ENCODE measurements at regions not wholly inside any gene's neighbourhood (a gene's known extent, or its start where the extent isn't known, plus 50 kb on each side); places are given as distances from the start of the nearest gene placed in this dataset.
A peak's percentile ranks its signal among the peaks of the same experiment; 100 is the strongest.

DNA sequence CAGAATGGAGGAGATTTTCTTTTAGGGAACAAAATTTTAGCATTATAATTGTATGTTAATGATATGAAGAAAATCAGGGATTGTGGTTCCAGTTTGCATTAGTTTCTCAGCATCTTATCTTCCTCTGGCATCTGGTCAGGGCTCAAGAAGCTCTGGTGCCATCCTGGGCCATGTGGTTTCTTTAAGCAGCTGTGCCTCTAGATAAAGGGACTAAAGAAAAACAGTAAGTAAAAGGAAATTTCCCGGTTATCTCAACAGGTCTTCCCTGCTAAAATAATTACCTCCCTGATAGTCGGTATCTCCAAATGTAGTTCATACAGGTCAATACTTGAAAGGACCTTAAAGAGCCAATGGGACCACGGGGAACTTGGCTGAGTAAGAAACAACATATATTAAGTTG lies 375.1 kb upstream of the RBMS3 start:
- H3K4me3 Mint-ChIP-seq, result no peak overlapping the region
- H3K27ac Mint-ChIP-seq, result no peak overlapping the region
- no peaks in the 10 kb centered on the region for H3K36me3 Mint-ChIP-seq
- peaks cover 3 to 8% (median 3%) of the 10 kb centered on the region in 3 donors for H3K9me3 Mint-ChIP-seq
- peaks cover 3% of the 10 kb centered on the region for H3K27me3 Mint-ChIP-seq
- no peaks in the 10 kb centered on the region for H3K4me1 Mint-ChIP-seq

DNA sequence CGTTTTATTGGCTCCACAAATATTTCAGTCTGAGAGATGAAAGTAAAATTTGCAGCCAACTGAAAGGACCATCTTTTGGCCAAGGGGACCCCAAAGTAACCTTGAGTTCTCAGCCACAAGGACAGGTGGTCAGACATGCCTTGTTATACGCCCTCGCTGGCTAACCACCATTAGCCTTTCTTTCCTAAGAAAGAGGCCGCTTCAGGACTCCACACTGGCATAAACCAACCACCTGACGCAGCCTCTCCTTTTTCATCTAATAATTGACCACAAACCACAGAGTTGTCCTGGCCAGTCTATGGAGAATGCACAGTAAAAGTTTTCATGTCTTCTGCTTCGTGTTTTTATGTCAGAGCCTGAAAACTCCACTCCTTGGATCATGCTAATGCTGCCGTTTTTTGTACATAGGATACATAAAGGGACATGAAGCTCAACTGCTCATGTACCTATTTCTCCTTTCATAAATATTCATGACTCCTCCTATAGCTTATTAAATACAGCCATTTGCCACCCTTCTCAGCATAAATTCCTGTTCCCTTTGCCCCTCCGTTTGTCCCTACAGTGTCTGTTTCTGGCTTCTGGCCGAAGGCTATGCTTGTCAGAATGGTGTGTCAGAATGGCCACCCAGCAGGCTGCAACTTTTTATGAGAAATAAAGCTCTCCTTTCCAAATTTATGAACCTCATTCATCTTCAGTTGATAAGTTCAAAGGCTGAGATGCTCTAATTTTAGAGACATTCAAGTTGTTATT lies 374.1 kb upstream of the RBMS3 start:
- no peak overlapping the region for H3K4me3 Mint-ChIP-seq
- peaks cover 2% of the 10 kb centered on the region for H3K27me3 Mint-ChIP-seq
- no peaks in the 10 kb centered on the region for H3K4me1 Mint-ChIP-seq
- peaks cover 2 to 8% (median 3%) of the 10 kb centered on the region in 3 donors for H3K9me3 Mint-ChIP-seq
- no peaks in the 10 kb centered on the region for H3K36me3 Mint-ChIP-seq
- no peak overlapping the region for H3K27ac Mint-ChIP-seq

DNA sequence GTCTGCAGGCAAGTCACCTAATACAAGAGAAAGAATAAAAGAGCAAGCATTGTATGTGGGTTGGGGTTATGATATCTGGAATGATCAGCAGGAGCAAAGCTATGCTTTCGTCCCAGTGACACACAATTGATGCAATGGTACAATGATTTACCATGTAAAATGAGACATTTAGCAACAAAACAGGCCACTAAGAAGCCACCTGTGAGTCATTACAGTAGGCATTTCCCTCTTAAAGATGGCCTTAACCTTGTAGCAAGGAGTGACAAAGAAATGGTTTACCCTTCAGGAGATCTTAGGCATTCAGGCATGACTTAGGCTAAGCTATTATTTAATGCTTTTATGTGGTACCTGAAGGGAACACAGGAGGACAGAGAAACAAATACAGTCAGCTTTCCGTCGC lies 373.3 kb upstream of the RBMS3 start:
- Mint-ChIP-seq H3K9me3 (peaks cover 0 to 5% (median 2%) of the 10 kb centered on the region in 3 donors), H3K27ac (no peak overlapping the region), H3K27me3 (peaks cover 2% of the 10 kb centered on the region), H3K4me1 (no peaks in the 10 kb centered on the region), H3K4me3 (no peak overlapping the region), H3K36me3 (no peaks in the 10 kb centered on the region)

DNA sequence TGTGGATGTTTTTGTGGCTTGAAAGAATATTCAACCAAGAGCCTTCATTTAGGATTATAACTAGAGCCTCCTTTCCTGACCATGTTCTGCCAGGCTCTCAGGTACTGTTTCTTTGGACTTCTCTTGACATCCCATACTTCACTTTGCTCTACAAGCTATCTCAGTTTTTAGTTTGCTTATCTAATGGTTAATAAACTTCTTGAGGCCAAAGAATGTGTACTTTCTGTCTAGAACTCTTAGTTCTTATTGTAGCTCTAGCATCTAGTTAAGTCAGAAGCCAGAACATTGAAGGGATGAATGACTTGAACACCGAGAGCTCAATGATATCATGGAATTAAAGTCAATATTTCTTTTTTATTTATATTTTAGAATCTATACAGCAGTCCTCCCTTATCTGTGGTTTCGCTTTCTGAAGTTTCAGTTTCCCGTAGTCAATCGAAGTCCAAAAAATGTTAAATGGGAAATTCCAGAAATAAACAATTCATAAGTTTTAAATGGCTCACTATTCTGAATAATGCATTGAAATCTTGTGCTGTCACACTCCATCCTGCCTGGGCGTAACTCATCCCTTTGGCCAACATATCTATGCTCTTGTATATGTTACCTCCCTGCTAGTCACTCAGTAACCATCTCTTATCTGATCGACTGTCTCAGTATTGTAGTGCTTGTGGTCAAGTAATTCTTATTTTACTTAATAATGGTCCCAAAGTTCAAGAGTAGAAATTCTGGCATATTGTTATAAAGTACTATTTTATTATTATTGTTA lies 368.6 kb upstream of the RBMS3 start:
- Mint-ChIP-seq H3K27ac (no peak overlapping the region), H3K36me3 (no peaks in the 10 kb centered on the region), H3K9me3 (no peaks in the 10 kb centered on the region), H3K27me3 (peaks cover 2% of the 10 kb centered on the region), H3K4me1 (peaks cover 0 to 4% (median 0%) of the 10 kb centered on the region in 3 donors), H3K4me3 (no peak overlapping the region)

DNA sequence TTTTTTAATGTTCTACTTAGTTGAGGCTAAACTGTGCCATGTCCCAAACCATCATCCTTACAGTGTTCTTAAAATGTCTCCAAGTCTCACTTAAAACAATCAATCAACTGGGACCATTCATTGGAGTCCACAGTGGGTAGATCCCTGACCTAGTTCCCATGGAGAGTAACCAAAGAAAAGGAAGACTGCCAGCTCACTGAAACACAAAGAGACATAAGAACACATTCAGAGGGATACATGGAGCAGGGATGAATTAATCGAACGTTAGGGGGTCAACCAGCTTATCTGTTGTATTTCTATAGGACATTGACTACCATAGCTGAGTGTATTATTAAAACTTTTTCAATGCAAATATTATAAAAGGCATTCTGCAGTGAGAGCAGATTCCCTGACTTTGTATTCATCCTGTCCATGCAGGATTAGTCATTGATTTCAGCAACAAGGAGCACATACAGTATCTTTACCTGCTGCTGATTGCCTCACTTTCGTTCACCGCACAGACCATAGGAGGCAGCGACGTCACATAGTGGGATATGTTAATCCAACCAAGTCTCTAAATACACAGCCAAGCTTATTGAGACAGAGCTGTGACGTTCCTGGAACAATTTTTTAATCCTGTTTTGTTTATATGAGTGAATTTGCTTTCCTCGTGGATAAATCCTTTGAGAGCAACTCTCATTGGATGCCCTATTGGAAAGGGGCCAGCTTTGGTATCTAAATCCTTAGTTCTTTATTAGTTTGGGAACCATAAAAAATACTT lies 364.9 kb upstream of the RBMS3 start:
- H3K4me1 Mint-ChIP-seq, result peaks cover 0 to 6% (median 0%) of the 10 kb centered on the region in 3 donors
- H3K27me3 Mint-ChIP-seq, result no peaks in the 10 kb centered on the region

DNA sequence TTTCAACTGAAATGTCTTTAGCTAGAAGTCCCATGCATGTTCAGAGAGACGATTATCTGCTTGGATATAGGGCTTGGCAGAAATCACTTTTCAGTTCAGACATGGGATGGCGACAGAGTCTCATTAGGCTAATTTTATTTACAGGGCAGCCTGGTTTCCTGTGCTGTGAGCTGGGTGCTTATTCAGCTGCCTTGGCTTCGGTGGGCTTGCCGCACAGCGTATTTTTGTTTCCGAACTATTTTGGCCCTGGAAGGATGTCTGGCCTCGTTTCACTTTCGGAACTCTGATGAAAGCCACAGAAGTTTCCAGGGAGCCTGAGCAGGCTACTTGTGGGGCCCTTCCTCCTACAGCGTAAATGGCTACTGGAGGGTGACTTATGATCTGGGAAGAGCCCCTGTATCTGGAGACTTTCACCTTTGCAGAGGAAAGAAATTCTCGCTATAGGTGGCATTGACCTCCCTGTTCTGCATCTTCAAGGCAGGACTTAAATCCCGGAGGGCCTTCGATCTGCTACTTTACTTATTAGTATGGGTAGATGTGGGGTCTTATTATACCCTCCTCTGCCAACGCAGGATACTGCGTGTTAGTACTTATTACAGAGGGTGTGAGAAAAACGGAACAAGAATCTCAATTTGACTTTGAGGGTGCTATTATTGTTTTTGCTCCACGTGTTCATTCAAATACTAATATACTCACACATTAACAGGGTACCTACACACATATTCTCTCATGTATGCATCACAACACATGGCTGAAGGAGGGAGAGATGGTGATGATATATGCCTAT lies 364.0 kb upstream of the RBMS3 start:
- Mint-ChIP-seq H3K27ac (peak overlapping the region in 1 of 3 donors; percentile 13), H3K4me1 (peaks cover 0 to 6% (median 0%) of the 10 kb centered on the region in 3 donors), H3K4me3 (peak overlapping the region in 3 of 4 donors; percentile 45 to 63 (median 61))

More for the DNA sequence above, 364.9 kb upstream of the RBMS3 start:
- Mint-ChIP-seq H3K36me3 (no peaks in the 10 kb centered on the region), H3K27ac (no peak overlapping the region), H3K9me3 (no peaks in the 10 kb centered on the region), H3K4me3 (peak overlapping the region in 1 of 4 donors; percentile 10)

DNA sequence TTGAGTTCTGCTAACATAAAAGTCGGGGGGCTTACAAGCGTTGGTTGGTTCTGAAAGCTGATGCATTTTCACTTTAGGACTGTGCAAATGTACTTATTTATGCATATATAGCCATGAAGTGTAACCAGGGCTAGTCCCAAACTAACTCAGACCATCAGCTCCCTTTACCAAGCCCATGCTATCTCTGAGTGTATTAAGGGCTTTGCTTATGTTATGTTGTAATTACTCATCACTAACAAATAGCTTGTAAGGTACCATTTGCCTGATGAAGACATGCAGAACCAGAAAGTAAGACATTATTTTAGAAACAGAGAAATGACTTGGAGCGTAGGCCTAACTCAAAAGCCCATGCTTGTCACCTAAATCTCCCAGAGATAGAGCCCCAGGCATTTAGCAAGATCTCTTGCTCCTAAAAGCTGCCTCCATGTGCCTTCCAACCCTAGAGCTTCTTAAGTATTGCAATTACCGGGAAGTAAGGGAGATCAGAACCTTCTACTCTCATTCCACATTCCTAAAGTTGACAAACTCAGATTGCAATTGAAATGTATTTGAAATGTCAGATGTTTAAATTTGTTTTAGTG lies 362.9 kb upstream of the RBMS3 start:
- H3K4me3 Mint-ChIP-seq, result no peak overlapping the region
- peaks cover 0 to 6% (median 0%) of the 10 kb centered on the region in 3 donors for H3K4me1 Mint-ChIP-seq
- no peaks in the 10 kb centered on the region for H3K9me3 Mint-ChIP-seq
- no peaks in the 10 kb centered on the region for H3K36me3 Mint-ChIP-seq
- no peaks in the 10 kb centered on the region for H3K27me3 Mint-ChIP-seq
- H3K27ac Mint-ChIP-seq, result no peak overlapping the region

More for the DNA sequence above, 364.0 kb upstream of the RBMS3 start:
- no peaks in the 10 kb centered on the region for H3K27me3 Mint-ChIP-seq
- H3K36me3 Mint-ChIP-seq, result no peaks in the 10 kb centered on the region
- H3K9me3 Mint-ChIP-seq, result no peaks in the 10 kb centered on the region

DNA sequence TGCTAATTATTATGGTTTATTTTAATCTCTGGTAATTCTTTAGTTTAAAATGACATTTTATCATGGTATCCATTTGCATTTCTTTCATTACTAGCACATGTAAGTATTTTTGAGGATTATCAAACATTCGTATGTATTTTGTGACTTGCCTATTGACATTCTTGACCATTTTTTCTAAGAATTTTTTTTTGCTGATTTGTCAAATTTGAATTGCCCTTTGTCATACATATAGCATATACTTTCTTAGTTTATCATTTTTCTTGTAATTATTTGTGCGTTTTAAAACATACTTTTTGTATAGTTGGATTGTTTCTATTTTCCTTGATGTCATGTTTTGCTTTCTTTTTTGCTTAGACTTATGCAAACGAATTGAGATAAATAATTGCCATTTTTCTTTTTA lies 358.5 kb upstream of the RBMS3 start:
- Mint-ChIP-seq H3K27me3 (no peaks in the 10 kb centered on the region), H3K27ac (no peak overlapping the region), H3K4me3 (no peak overlapping the region), H3K9me3 (no peaks in the 10 kb centered on the region), H3K4me1 (peaks cover 0 to under 1% (median 0%) of the 10 kb centered on the region in 3 donors), H3K36me3 (no peaks in the 10 kb centered on the region)

DNA sequence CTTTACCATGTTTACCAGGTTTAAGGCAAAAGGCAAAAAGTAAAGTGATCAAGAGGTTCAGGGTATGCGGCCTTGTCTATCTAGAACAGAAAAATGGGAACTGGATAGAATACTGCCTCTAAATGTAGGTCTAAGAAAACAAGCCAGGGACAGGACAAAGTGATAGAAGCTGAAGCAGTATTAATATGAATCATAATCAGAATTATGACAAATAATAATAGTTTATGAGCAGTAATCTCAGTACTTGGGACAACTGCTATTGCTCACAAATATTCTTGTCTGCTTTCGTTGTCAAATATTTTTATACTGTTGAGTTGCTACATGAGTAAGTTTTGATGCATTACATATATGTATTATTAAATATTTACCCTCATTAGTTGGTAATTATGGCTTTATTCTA lies 356.9 kb upstream of the RBMS3 start:
- H3K9me3 Mint-ChIP-seq, result no peaks in the 10 kb centered on the region
- no peaks in the 10 kb centered on the region for H3K36me3 Mint-ChIP-seq
- H3K27ac Mint-ChIP-seq, result no peak overlapping the region
- H3K4me3 Mint-ChIP-seq, result no peak overlapping the region
- no peaks in the 10 kb centered on the region for H3K27me3 Mint-ChIP-seq
- H3K4me1 Mint-ChIP-seq, result no peaks in the 10 kb centered on the region

DNA sequence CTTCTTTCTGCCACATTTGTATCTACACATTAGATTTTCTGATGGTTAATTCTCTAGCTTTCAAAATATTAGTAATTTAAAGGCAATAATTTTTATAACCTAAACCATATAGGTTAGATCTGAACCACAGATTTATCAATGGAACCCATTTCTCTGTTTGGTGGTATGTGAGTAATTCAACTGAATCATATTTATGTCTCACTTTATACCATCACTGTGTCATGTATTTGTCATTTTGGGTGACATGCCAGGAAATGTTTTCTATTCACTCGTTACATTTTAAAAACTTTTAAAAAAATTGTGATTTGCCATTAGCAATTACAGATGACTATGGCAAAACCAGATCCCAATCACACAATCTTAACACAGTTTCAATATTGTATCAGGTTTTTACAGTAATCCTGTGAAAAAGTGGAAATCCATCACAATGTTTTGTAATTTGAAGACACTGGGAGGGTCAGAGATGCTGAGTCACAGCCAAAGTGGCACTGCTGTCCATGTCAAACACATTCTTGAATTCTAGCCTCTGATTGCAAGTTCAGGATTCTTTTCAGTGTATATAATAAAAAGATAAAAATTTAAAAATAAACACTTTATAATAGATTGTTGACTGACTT lies 356.0 kb upstream of the RBMS3 start:
- H3K4me1 Mint-ChIP-seq, result no peaks in the 10 kb centered on the region
- H3K9me3 Mint-ChIP-seq, result no peaks in the 10 kb centered on the region
- no peak overlapping the region for H3K27ac Mint-ChIP-seq
- H3K4me3 Mint-ChIP-seq, result no peak overlapping the region
- H3K36me3 Mint-ChIP-seq, result no peaks in the 10 kb centered on the region
- no peaks in the 10 kb centered on the region for H3K27me3 Mint-ChIP-seq

DNA sequence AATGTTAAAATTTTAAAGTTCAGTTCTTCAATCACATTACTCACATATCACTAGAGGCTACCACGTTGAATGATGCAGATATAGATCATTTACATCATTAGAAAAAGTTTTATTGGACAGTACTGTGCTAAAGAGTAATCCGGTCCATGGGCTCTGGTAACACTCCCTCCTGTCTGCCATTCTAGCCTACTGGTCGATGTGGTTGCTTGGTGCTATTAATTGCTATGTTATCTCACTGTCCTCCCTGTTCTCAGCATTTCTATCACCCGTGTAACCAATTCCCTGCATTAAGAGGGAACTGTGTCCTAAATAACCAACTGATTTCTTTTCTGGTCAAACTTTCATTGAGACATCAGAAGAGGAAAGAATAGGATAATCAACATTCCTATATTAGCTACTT lies 347.5 kb upstream of the RBMS3 start:
- Mint-ChIP-seq H3K27ac (no peak overlapping the region), H3K27me3 (no peaks in the 10 kb centered on the region), H3K36me3 (no peaks in the 10 kb centered on the region), H3K4me3 (no peak overlapping the region), H3K4me1 (no peaks in the 10 kb centered on the region), H3K9me3 (peaks cover 0 to 3% (median 0%) of the 10 kb centered on the region in 3 donors)

DNA sequence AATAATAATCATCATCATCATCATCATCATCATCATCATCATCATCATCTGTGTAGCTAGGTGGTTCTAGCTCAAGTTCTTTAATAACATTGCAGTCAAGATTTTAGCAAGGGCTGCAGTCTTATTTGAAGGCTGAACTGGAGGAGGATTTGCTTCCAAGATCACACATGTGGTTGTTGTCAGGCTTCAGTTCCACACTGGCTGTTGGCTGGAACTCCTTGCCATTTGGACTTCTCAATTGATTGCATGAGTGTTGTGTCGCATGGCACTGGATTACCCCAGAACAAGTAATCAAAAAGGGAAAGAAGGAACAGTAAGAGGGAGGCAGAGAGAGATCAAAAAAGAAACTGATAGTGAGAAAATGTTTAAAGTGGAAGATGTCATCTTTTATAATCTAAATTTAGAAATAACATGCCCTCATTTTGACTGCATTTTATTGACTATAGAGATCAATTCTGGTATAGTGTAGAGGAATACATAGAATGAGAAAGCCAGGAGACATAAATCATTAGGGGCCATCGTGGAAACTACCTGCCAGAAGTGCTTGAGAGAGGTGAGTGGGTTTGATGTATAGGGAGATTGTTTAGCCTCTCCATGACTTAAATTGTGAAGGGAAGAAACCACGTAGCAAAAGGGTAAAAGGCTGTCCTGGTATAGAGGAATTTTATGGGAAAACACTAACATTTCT lies 346.6 kb upstream of the RBMS3 start:
- H3K27me3 Mint-ChIP-seq, result no peaks in the 10 kb centered on the region
- H3K9me3 Mint-ChIP-seq, result peaks cover 0 to 3% (median 0%) of the 10 kb centered on the region in 3 donors
- no peak overlapping the region for H3K27ac Mint-ChIP-seq
- no peaks in the 10 kb centered on the region for H3K4me1 Mint-ChIP-seq
- no peaks in the 10 kb centered on the region for H3K36me3 Mint-ChIP-seq
- no peak overlapping the region for H3K4me3 Mint-ChIP-seq

DNA sequence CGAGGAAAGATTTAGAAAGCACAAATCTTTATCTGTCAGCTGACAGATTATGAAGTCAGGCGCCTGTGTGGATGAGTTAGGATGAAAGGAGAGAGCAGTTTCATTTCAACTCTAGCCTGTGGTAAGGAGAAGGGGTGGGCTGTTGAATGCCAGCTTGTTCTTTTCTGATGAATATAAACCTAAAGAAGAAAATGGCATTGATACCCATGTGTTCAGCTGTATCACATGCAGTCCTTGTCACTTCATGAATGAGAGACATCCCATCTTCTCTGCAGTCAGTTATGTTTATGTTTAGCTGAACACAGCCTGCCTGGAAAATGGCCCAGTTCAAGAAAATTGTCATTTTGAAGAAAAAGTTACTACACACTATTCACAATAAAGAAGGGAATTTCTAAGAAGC lies 345.7 kb upstream of the RBMS3 start:
- H3K36me3 Mint-ChIP-seq, result no peaks in the 10 kb centered on the region
- H3K4me3 Mint-ChIP-seq, result no peak overlapping the region
- H3K4me1 Mint-ChIP-seq, result peaks cover 0 to 3% (median 0%) of the 10 kb centered on the region in 3 donors
- H3K9me3 Mint-ChIP-seq, result peaks cover 0 to 3% (median 2%) of the 10 kb centered on the region in 3 donors
- H3K27me3 Mint-ChIP-seq, result no peaks in the 10 kb centered on the region
- H3K27ac Mint-ChIP-seq, result peak overlapping the region in 1 of 3 donors; percentile 60

All from IgD-negative memory B cell (primary cell).